HepG2 (cell line): ENCODE measurements at regions not wholly inside any gene's neighbourhood (a gene's known extent, or its start where the extent isn't known, plus 50 kb on each side); places are given as distances from the start of the nearest gene placed in this dataset.

Experiments
- ATAC-seq: fragments of 200-7000 bp; cut with Tn5 transposase; 3 replicates; pipeline ENCODE4 v1.9.1; 2020; ENCODE audit warnings: mild to moderate bottlenecking, moderate library complexity
- BruUV-seq: library from RNA; stranded (reverse); fragments of 400-500 nt; replicated peaks from 2 replicates; lab custom pipeline; 2021; lab: Mats Ljungman, UMichigan
- CTCF ChIA-PET: fragments of 300-600 bp; formaldehyde crosslinking; extraction: SDS; loops from one replicate; lab custom pipeline; 2021; ENCODE audit warnings: low total read pairs, inconsistent platforms, low intra/inter-chr PET ratio; lab: Yijun Ruan, JAX
- POLR2A ChIA-PET: fragments of 350-600 bp; sonication (Branson Sonifier 250); formaldehyde crosslinking; loops from one replicate; lab custom pipeline; 2020; ENCODE audit warnings: antibody characterized with exemption, inconsistent platforms; lab: Yijun Ruan, JAX
- DNase-seq: peaks from one replicate; pipeline ENCODE4 v3.0.0-alpha.2; 2015; ENCODE audit warnings: low spot score
- FAIRE-seq: peaks from 3 replicates; lab custom pipeline; 2011; peaks lifted over from hg19 to GRCh38; lab: Jason Lieb, UNC
- H2AFZ ChIP-seq: one replicate; pipeline ENCODE4 v1.6.1; 2011; ENCODE audit warnings: low read length, inconsistent platforms
- H3K27ac ChIP-seq: fragments of 300-600 bp; 3 replicates; pipeline ENCODE4 v1.8.0; 2011; ENCODE audit warnings: mixed run types, mild to moderate bottlenecking, mixed read lengths, low read length, inconsistent platforms; ENCODE audit not compliant: insufficient read depth; ENCODE audit errors: extremely low read length
- H3K27me3 ChIP-seq, 2 experiments: fragments of 200-600 bp in 1 of 2; 2 replicates in 1 of 2; 3 replicates in 1 of 2; pipeline versions ENCODE4 v1.6.0 to v1.8.0; 2011; ENCODE audit warnings: low read length in 2 of 2, mild to moderate bottlenecking in 2 of 2, moderate library complexity in 2 of 2, inconsistent platforms in 1 of 2; ENCODE audit not compliant: insufficient read depth in 2 of 2, control insufficient read depth in 1 of 2
- H3K36me3 ChIP-seq, 2 experiments: fragments of 200-600 bp in 1 of 2; replicated peaks in 1 of 2; 2 replicates in 1 of 2; 3 replicates in 1 of 2; pipeline versions ENCODE4 v1.5.1 to v1.8.0; 2011; ENCODE audit warnings: low read length in 2 of 2, inconsistent platforms in 1 of 2; ENCODE audit not compliant: insufficient read depth in 2 of 2, control insufficient read depth in 1 of 2
- H3K4me1 ChIP-seq: 2 replicates; pipeline ENCODE4 v1.5.1; 2012; ENCODE audit warnings: low read length, inconsistent platforms; ENCODE audit not compliant: insufficient read depth
- H3K4me2 ChIP-seq: 2 replicates; pipeline ENCODE4 v1.6.0; 2011; ENCODE audit warnings: low read depth, low read length, inconsistent platforms
- H3K4me3 ChIP-seq, 3 experiments: fragments of 200-600 bp in 1 of 3; sonication (generic), shearing (Covaris generic) in 1 of 3; replicated peaks in 1 of 3; 2 replicates each; pipeline ENCODE4 v1.5.1; 2011 to 2016; ENCODE audit warnings: low read length in 3 of 3, inconsistent platforms in 2 of 3, low read depth in 2 of 3, mild to moderate bottlenecking in 2 of 3, control low read depth in 1 of 3, mixed read lengths in 1 of 3; ENCODE audit not compliant: insufficient read depth in 1 of 3
- H3K79me2 ChIP-seq: one replicate; pipeline ENCODE4 v1.6.1; 2011; ENCODE audit warnings: low read length, inconsistent platforms; ENCODE audit not compliant: insufficient read depth
- H3K9ac ChIP-seq: 2 replicates; pipeline ENCODE4 v1.6.0; 2011; ENCODE audit warnings: mild to moderate bottlenecking, low read depth, low read length, inconsistent platforms; ENCODE audit not compliant: insufficient read depth
- H3K9me3 ChIP-seq: 2 replicates; pipeline ENCODE4 v1.5.1; 2012; ENCODE audit warnings: mild to moderate bottlenecking, low read length
- H4K20me1 ChIP-seq: 2 replicates; pipeline ENCODE4 v1.6.0; 2011; ENCODE audit warnings: inconsistent platforms, mild to moderate bottlenecking, low read length, moderate library complexity; ENCODE audit not compliant: insufficient read depth
- HNRNPL ChIP-seq: fragments of 200-400 bp; formaldehyde crosslinking; IDR thresholded peaks from 2 replicates; pipeline ENCODE4 v1.6.1; 2017; ENCODE audit warnings: mild to moderate bottlenecking, low read depth, low read length
- NCOA5 ChIP-seq: sonication (generic); formaldehyde crosslinking; IDR thresholded peaks from 2 replicates; pipeline ENCODE4 v1.4.0; 2020; ENCODE audit warnings: missing genetic modification reagents
- ZBTB40 ChIP-seq, 2 experiments: fragments of 450-650 bp in 1 of 2; sonication (generic) in 1 of 2; formaldehyde crosslinking in 1 of 2; IDR thresholded peaks; 2 replicates each; pipeline versions ENCODE4 v1.6.1 to v1.8.0; 2016 to 2022; ENCODE audit warnings: antibody characterized with exemption in 1 of 2, mild to moderate bottlenecking in 1 of 2, missing genetic modification reagents in 1 of 2
- WGBS: methylation state at CpG from one replicate; pipeline ENCODE4 v1.1.6; 2017; ENCODE audit warnings: low lambda C conversion rate; 5-methylcytosine and 5-hydroxymethylcytosine counted together
- in situ Hi-C: cut with HindIII; loops from 2 replicates; pipeline ENCODE4 v1.10.0; 2017; ENCODE audit warnings: low pct_unique_long_range_greater_than_20kb; ENCODE audit not compliant: extremely low pct_ligation_motif_present
- intact Hi-C: fragments of 100-400 bp; cut with micrococcal nuclease; formaldehyde crosslinking; loops from one replicate; pipeline ENCODE4 v1.10.0; 2022; ENCODE audit not compliant: unreplicated experiment

- no TSS peak for BruUV-seq
- TF ChIP-seq HNRNPL: no peak
- TF ChIP-seq, all 625 proteins: peak for 0
- H3K79me2 ChIP-seq: no peaks in the 10 kb centered on the region
- FAIRE-seq (no peak), ATAC-seq (no peak), DNase-seq (no peak)
- no peak overlapping the region for H3K9ac ChIP-seq
- intact Hi-C loops (no loop called here), in situ Hi-C loops (no loop called here)
- H4K20me1 ChIP-seq: no peaks in the 10 kb centered on the region
- H3K27ac ChIP-seq: no peak overlapping the region
- no peaks in the 10 kb centered on the region for H3K4me1 ChIP-seq
- H2AFZ ChIP-seq: no peak overlapping the region
- H3K9me3 ChIP-seq: peaks cover 65% of the 10 kb centered on the region
- ChIA-PET CTCF (no interaction called here), POLR2A (no interaction called here)
- WGBS: 0% methylated on average over 3 of the region's 3 CpGs
- H3K36me3 ChIP-seq: no peaks in the 10 kb centered on the region
- H3K4me3 ChIP-seq: no peak overlapping the region
- no peaks in the 10 kb centered on the region; a peak in 1 of 5 replicates for H3K27me3 ChIP-seq
- no peak overlapping the region for H3K4me2 ChIP-seq
Measured at GRCh38 chr21:22764222-22764621, 1766.0 kb downstream of the NCAM2 start.

GRCh38 chr21:22791376-22791775 is 1793.2 kb downstream of the NCAM2 start:
- Histone ChIP-seq H2AFZ (no peak overlapping the region), H3K36me3 (no peaks in the 10 kb centered on the region), H3K4me1 (no peaks in the 10 kb centered on the region), H3K9me3 (peaks cover 27% of the 10 kb centered on the region), H3K9ac (no peak overlapping the region), H3K4me2 (no peak overlapping the region), H4K20me1 (no peaks in the 10 kb centered on the region), H3K27ac (no peak overlapping the region), H3K79me2 (no peaks in the 10 kb centered on the region), H3K4me3 (no peak overlapping the region), H3K27me3 (no peaks in the 10 kb centered on the region)
- 10% methylated on average over 2 of the region's 2 CpGs for WGBS
- CTCF ChIA-PET: interaction anchor here (1.3 to 1.7 kb wide), 3 partner anchors 1628 to 1792 kb away, joined by 4 to 5 read pairs (median 5); partner anchors contain the start of gene NCAM2
- FAIRE-seq (no peak), ATAC-seq (no peak), DNase-seq (no peak)
- POLR2A ChIA-PET: no interaction called here
- in situ Hi-C loops: loop anchor here (5.0 to 10.0 kb wide), 2 partner anchors 1627 to 1789 kb away; no protein-coding TSS in a partner anchor
- BruUV-seq: no TSS peak
- peak; percentile 36; the same call in 1 of the 2 replicates for TF ChIP-seq ZBTB40 (IDR thresholded peaks at IDR 0.05)
- no peak for TF ChIP-seq ZBTB40 (CRISPR knock-in tag; IDR thresholded peaks at IDR 0.05)
- TF ChIP-seq NCOA5 (CRISPR knock-in tag): no peak
- intact Hi-C loops: loop anchor here (10.0 kb wide), 1 partner anchor 1557 kb away; no protein-coding TSS in a partner anchor
